ENCODE measurements at regions not wholly inside any gene's neighbourhood (a gene's known extent, or its start where the extent isn't known, plus 50 kb on each side); places are given as distances from the start of the nearest gene placed in this dataset.

DNA sequence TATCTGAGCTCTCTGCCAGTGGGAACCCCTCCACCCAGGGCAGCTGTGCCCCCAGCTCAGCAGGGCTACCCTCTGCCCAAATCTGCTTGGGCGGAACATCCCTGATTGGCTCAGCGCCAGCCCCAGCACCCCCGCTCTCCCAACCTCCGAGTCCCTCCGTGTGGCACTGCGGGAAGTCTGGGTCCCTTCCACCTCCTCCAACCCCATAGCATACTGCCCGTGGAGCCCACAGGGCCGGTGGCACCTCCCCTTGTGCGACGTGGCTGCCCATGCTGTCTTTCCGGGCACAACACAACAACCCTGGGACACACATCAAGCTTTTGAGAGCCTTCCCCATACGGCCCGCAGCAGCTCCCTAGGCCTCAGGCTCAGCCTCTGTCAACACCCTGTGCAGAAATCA, 55.8 kb upstream of the NCK2 start:
- TF ChIP-seq, protein P1, sequence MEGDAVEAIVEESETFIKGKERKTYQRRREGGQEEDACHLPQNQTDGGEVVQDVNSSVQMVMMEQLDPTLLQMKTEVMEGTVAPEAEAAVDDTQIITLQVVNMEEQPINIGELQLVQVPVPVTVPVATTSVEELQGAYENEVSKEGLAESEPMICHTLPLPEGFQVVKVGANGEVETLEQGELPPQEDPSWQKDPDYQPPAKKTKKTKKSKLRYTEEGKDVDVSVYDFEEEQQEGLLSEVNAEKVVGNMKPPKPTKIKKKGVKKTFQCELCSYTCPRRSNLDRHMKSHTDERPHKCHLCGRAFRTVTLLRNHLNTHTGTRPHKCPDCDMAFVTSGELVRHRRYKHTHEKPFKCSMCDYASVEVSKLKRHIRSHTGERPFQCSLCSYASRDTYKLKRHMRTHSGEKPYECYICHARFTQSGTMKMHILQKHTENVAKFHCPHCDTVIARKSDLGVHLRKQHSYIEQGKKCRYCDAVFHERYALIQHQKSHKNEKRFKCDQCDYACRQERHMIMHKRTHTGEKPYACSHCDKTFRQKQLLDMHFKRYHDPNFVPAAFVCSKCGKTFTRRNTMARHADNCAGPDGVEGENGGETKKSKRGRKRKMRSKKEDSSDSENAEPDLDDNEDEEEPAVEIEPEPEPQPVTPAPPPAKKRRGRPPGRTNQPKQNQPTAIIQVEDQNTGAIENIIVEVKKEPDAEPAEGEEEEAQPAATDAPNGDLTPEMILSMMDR (IDR thresholded peaks at IDR 0.05): no peak
- TF ChIP-seq SMC3 (IDR thresholded peaks at IDR 0.05; ENCODE audit: low read depth, low read length) (no peak), FOXM1 (IDR thresholded peaks at IDR 0.05; ENCODE audit: low read depth) (no peak), TEAD4 (IDR thresholded peaks at IDR 0.05; ENCODE audit: borderline replicate concordance, insufficient read depth) (no peak), ELF1 (IDR thresholded peaks at IDR 0.05) (no peak), GABPA (IDR thresholded peaks at IDR 0.05; ENCODE audit: low read depth) (no peak), NFIC (IDR thresholded peaks at IDR 0.05; ENCODE audit: borderline replicate concordance) (no peak), TCF12 (IDR thresholded peaks at IDR 0.05) (no peak), YY1 (IDR thresholded peaks at IDR 0.05; ENCODE audit: low read depth) (no peak), FOSL2 (IDR thresholded peaks at IDR 0.05; ENCODE audit: borderline replicate concordance, low read depth) (no peak), POLR2AphosphoS5 (IDR thresholded peaks at IDR 0.05; ENCODE audit: low read depth, low read length) (no peak), USF2 (IDR thresholded peaks at IDR 0.05; ENCODE audit: borderline replicate concordance, low read depth, low read length) (no peak), CHD2 (IDR thresholded peaks at IDR 0.05; ENCODE audit: low read length, partially characterized antibody) (no peak)

Data from SK-N-SH (cell line).